H9 (cell line): ENCODE measurements at regions not wholly inside any gene's neighbourhood (a gene's known extent, or its start where the extent isn't known, plus 50 kb on each side); places are given as distances from the start of the nearest gene placed in this dataset.
"Not testable (repeated sequence)": the region's sequence is repeated elsewhere in the genome, so short reads cannot be mapped to it uniquely, and the experiment has no call there.

Source experiments
- DNase-seq: peaks from one replicate; pipeline ENCODE4 v3.0.0-alpha.2; 2017
- H2AFZ ChIP-seq: one replicate; pipeline ENCODE4 v1.6.1; 2013; ENCODE audit warnings: mild to moderate bottlenecking, low read length, control low read depth, moderate library complexity
- H2AK5ac ChIP-seq: 2 replicates; pipeline ENCODE4 v1.6.1; 2013; ENCODE audit warnings: low read length, control low read depth, mixed read lengths; ENCODE audit not compliant: insufficient read length
- H2BK120ac ChIP-seq: one replicate; pipeline ENCODE4 v1.6.1; 2013; ENCODE audit warnings: low read depth, mild to moderate bottlenecking, low read length, control low read depth, inconsistent platforms; ENCODE audit not compliant: poor library complexity, severe bottlenecking
- H2BK12ac ChIP-seq: 2 replicates; pipeline ENCODE4 v1.6.1; 2013; ENCODE audit warnings: low read length, control low read depth, mixed read lengths, low read depth; ENCODE audit not compliant: insufficient read length
- H2BK15ac ChIP-seq: 2 replicates; pipeline ENCODE4 v1.6.1; 2013; ENCODE audit warnings: low read depth, low read length, control low read depth
- H2BK20ac ChIP-seq: one replicate; pipeline ENCODE4 v1.6.1; 2013; ENCODE audit warnings: low read depth, mild to moderate bottlenecking, low read length, control low read depth, inconsistent platforms; ENCODE audit not compliant: poor library complexity, severe bottlenecking
- H2BK5ac ChIP-seq: 2 replicates; pipeline ENCODE4 v1.6.1; 2013; ENCODE audit warnings: low read length, control low read depth, mixed read lengths; ENCODE audit not compliant: insufficient read length
- H3K14ac ChIP-seq: 2 replicates; pipeline ENCODE4 v1.6.1; 2013; ENCODE audit warnings: low read length, control low read depth; ENCODE audit not compliant: insufficient read depth
- H3K18ac ChIP-seq: 2 replicates; pipeline ENCODE4 v1.6.1; 2013; ENCODE audit warnings: low read depth, mild to moderate bottlenecking, mixed read lengths, low read length, control low read depth; ENCODE audit not compliant: insufficient read length
- H3K23ac ChIP-seq: 2 replicates; pipeline ENCODE4 v1.6.1; 2013; ENCODE audit warnings: low read length, control low read depth, mixed read lengths, low read depth; ENCODE audit not compliant: insufficient read length
- H3K23me2 ChIP-seq: 2 replicates; pipeline ENCODE4 v1.6.1; 2013; ENCODE audit warnings: low read depth, mild to moderate bottlenecking, mixed read lengths, low read length, control low read depth; ENCODE audit not compliant: insufficient read length, poor library complexity, severe bottlenecking
- H3K27ac ChIP-seq: 2 replicates; pipeline ENCODE4 v1.5.1; 2013; ENCODE audit warnings: low read length, control low read depth, mixed read lengths, low read depth; ENCODE audit not compliant: insufficient read length
- H3K27me3 ChIP-seq: 2 replicates; pipeline ENCODE4 v1.6.1; 2013; ENCODE audit warnings: low read length, control low read depth, inconsistent platforms; ENCODE audit not compliant: insufficient read depth
- H3K4ac ChIP-seq: 2 replicates; pipeline ENCODE4 v1.6.1; 2013; ENCODE audit warnings: low read depth, mild to moderate bottlenecking, control low read depth, inconsistent platforms, low read length, moderate library complexity
- H3K4me1 ChIP-seq: 2 replicates; pipeline ENCODE4 v1.6.1; 2013; ENCODE audit warnings: low read length, control low read depth, inconsistent platforms; ENCODE audit not compliant: insufficient read depth
- H3K4me2 ChIP-seq: 2 replicates; pipeline ENCODE4 v1.6.1; 2013; ENCODE audit warnings: low read length, control low read depth, mixed read lengths; ENCODE audit not compliant: insufficient read length, insufficient read depth
- H3K56ac ChIP-seq: 2 replicates; pipeline ENCODE4 v1.6.1; 2013; ENCODE audit warnings: low read depth, mild to moderate bottlenecking, mixed read lengths, low read length, control low read depth; ENCODE audit not compliant: insufficient read length
- H3K79me1 ChIP-seq: 2 replicates; pipeline ENCODE4 v1.6.1; 2013; ENCODE audit warnings: low read depth, mild to moderate bottlenecking, moderate library complexity, low read length, control low read depth, inconsistent platforms; ENCODE audit not compliant: insufficient read depth, poor library complexity, severe bottlenecking
- H3K79me2 ChIP-seq: 2 replicates; pipeline ENCODE4 v1.6.1; 2013; ENCODE audit warnings: low read length, control low read depth, inconsistent platforms; ENCODE audit not compliant: insufficient read depth
- H3K9ac ChIP-seq: 2 replicates; pipeline ENCODE4 v1.6.1; 2013; ENCODE audit warnings: low read length, control low read depth, mixed read lengths; ENCODE audit not compliant: insufficient read length; ENCODE audit errors: extremely low read depth
- H3K9me3 ChIP-seq: one replicate; pipeline ENCODE4 v1.6.1; 2013; ENCODE audit warnings: low read depth, low read length, inconsistent platforms; ENCODE audit not compliant: control insufficient read depth
- H3T11ph ChIP-seq: one replicate; pipeline ENCODE4 v1.6.1; 2013; ENCODE audit warnings: mild to moderate bottlenecking, low read length, control low read depth, inconsistent platforms
- H4K20me1 ChIP-seq: one replicate; pipeline ENCODE4 v1.6.1; 2013; ENCODE audit not compliant: control insufficient read depth, insufficient read length, insufficient read depth
- H4K5ac ChIP-seq: 2 replicates; pipeline ENCODE4 v1.6.1; 2013; ENCODE audit warnings: low read depth, mild to moderate bottlenecking, mixed read lengths, low read length, control low read depth; ENCODE audit not compliant: insufficient read length
- H4K8ac ChIP-seq: replicated peaks from 2 replicates; pipeline ENCODE4 v1.6.1; 2013; ENCODE audit warnings: low read length, control low read depth, mixed read lengths, low read depth; ENCODE audit not compliant: insufficient read length
- H4K91ac ChIP-seq: 2 replicates; pipeline ENCODE4 v1.6.1; 2013; ENCODE audit warnings: low read depth, mild to moderate bottlenecking, moderate library complexity, mixed read lengths, low read length, control low read depth; ENCODE audit not compliant: insufficient read length
- H3K27ac Mint-ChIP-seq, 3 experiments: 2 replicates in 2 of 3; 3 replicates in 1 of 3; pipeline ENCODE4 v1.8.0; 2020 to 2021; ENCODE audit warnings: mixed read lengths in 3 of 3, mild to moderate bottlenecking in 1 of 3, moderate library complexity in 1 of 3
- H3K27me3 Mint-ChIP-seq: 2 replicates; pipeline ENCODE4 v1.8.0; 2021; ENCODE audit warnings: low read depth, mild to moderate bottlenecking, moderate library complexity, mixed read lengths
- H3K36me3 Mint-ChIP-seq, 3 experiments: 2 replicates in 2 of 3; 3 replicates in 1 of 3; pipeline ENCODE4 v1.8.0; 2020 to 2021; ENCODE audit warnings: low read depth in 3 of 3, mixed read lengths in 3 of 3; ENCODE audit not compliant: insufficient read depth in 1 of 3
- H3K4me1 Mint-ChIP-seq, 2 experiments: 2 replicates each; pipeline ENCODE4 v1.8.0; 2020; ENCODE audit warnings: mixed read lengths in 2 of 2
- H3K4me3 Mint-ChIP-seq, 2 experiments: 2 replicates in 1 of 2; 3 replicates in 1 of 2; pipeline ENCODE4 v1.8.0; 2020 to 2021; ENCODE audit warnings: mild to moderate bottlenecking in 2 of 2, mixed read lengths in 2 of 2, moderate library complexity in 1 of 2
- H3K9me3 Mint-ChIP-seq, 2 experiments: 2 replicates in 1 of 2; 3 replicates in 1 of 2; pipeline ENCODE4 v1.8.0; 2020; ENCODE audit warnings: mild to moderate bottlenecking in 2 of 2, mixed read lengths in 2 of 2, moderate library complexity in 1 of 2
- CTCF ChIP-seq: fragments of 200-600 bp; sonication (generic); conservative IDR thresholded peaks from 3 replicates; pipeline ENCODE4 v1.8.0; 2021; ENCODE audit warnings: antibody characterized with exemption, mild to moderate bottlenecking
- WGBS: extraction: QIAGEN DNeasy Blood & Tissue Kit; methylation state at CpG from one replicate; pipeline ENCODE4 v1.1.7; 2013; ENCODE audit warnings: missing lambda C conversion rate, low lambda C conversion rate, mixed read lengths; ENCODE audit not compliant: insufficient read length; ENCODE audit errors: extremely low coverage; 5-methylcytosine and 5-hydroxymethylcytosine counted together

- Histone ChIP-seq H3K4ac (no peak overlapping the region), H3K23ac (no peak overlapping the region), H3K4me1 (no peaks in the 10 kb centered on the region), H3K56ac (no peak overlapping the region), H4K20me1 (no peaks in the 10 kb centered on the region), H2AK5ac (no peak overlapping the region), H2BK15ac (no peak overlapping the region), H4K8ac (no peak overlapping the region), H3K9ac (no peak overlapping the region), H2BK20ac (no peak overlapping the region), H3K79me1 (no peaks in the 10 kb centered on the region), H4K91ac (no peak overlapping the region), H3K79me2 (no peaks in the 10 kb centered on the region), H3K18ac (no peak overlapping the region), H2BK120ac (no peak overlapping the region), H3K23me2 (no peaks in the 10 kb centered on the region), H3K27ac (no peak overlapping the region), H3K27me3 (no peaks in the 10 kb centered on the region), H2BK5ac (no peak overlapping the region), H3K14ac (no peak overlapping the region), H3K9me3 (no peaks in the 10 kb centered on the region), H2BK12ac (no peak overlapping the region), H3T11ph (no peak overlapping the region), H2AFZ (no peak overlapping the region), H3K4me2 (no peak overlapping the region), H4K5ac (no peak overlapping the region)
- WGBS, result no CpG with 5 or more reads among the region's 1 CpG
- TF ChIP-seq CTCF, result no peak
- no peak for DNase-seq
- Mint-ChIP-seq H3K27ac (no peak overlapping the region), H3K9me3 (peaks cover 0 to 3% of the 10 kb centered on the region in 2 experiments; a peak in 2 of 5 replicates), H3K4me1 (peaks cover 14% of the 10 kb centered on the region in 2 experiments), H3K36me3 (no peaks in the 10 kb centered on the region), H3K4me3 (no peak overlapping the region), H3K27me3 (peaks cover 22% of the 10 kb centered on the region)
Observed at GRCh38 chr7:149666360-149666945, 106.9 kb downstream of the ZNF467 start.

- not testable (repeated sequence) for H3K4me2 ChIP-seq, H3K9me3 ChIP-seq, H3K23me2 ChIP-seq, H3K79me1 ChIP-seq, DNase-seq, H4K5ac ChIP-seq, H2BK120ac ChIP-seq, H3K9ac ChIP-seq, H3K36me3 Mint-ChIP-seq, H2BK15ac ChIP-seq, H4K91ac ChIP-seq, H4K8ac ChIP-seq, H3K4me3 Mint-ChIP-seq, H3K27ac Mint-ChIP-seq, H3K79me2 ChIP-seq, H4K20me1 ChIP-seq, H3K23ac ChIP-seq, H2BK5ac ChIP-seq, H3K4ac ChIP-seq, H3T11ph ChIP-seq, H3K27ac ChIP-seq, H2AFZ ChIP-seq, H2BK12ac ChIP-seq, H2AK5ac ChIP-seq, H3K4me1 ChIP-seq, H2BK20ac ChIP-seq, H3K14ac ChIP-seq, H3K9me3 Mint-ChIP-seq, H3K56ac ChIP-seq, H3K18ac ChIP-seq, H3K27me3 ChIP-seq
- H3K4me1 Mint-ChIP-seq, result peaks cover 14% of the 10 kb centered on the region in 2 experiments
- peaks cover 28% of the 10 kb centered on the region for H3K27me3 Mint-ChIP-seq
- no CpG with 5 or more reads among the region's 2 CpGs for WGBS
Observed at GRCh38 chr7:149665618-149666017, 107.8 kb downstream of the ZNF467 start.
